ENCODE measurements at regions not wholly inside any gene's neighbourhood (a gene's known extent, or its start where the extent isn't known, plus 50 kb on each side); places are given as distances from the start of the nearest gene placed in this dataset.

DNA sequence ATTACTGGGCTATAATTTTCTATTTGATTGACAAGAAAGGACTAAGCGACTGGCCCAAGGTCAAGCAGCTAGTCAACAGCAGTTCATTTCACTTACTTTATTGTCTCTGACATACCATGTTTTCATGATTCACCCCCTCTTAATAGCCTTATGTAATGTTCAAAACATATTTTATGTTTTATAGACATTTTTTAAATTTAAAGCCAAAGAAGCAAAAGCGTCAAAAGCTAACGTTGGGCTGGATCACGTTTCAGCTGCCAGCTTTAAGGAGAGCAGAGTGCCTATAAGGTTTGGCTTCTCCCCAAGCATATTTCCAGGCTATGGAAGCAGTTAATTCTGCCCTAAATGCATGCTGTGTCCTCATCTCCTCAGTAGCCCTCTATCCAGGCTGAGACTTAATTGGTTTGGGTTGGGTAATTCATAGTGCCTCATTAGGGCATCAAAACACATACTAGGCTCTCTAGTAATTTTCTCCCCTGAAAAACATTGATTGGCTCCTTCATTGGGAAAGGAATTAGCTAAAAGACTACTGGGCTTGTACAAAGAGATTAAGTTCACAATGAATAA is 94.8 kb upstream of the CREB1 start:
- Histone ChIP-seq H3K27me3 (ENCODE audit: low read length) (no peaks in the 10 kb centered on the region), H3K9ac (ENCODE audit: low read length) (no peak overlapping the region), H3F3A (ENCODE audit: insufficient read depth) (no peaks in the 10 kb centered on the region), H3K36me3 (ENCODE audit: low read length) (no peaks in the 10 kb centered on the region), H3K9me3 (ENCODE audit: insufficient read depth, low read length) (no peaks in the 10 kb centered on the region), H3K79me2 (ENCODE audit: insufficient read depth, low read length) (no peaks in the 10 kb centered on the region), H4K20me1 (ENCODE audit: low read depth, low read length) (no peaks in the 10 kb centered on the region), H3K9me2 (replicated peaks; ENCODE audit: insufficient read depth, low read length) (no peaks in the 10 kb centered on the region), H3K4me2 (ENCODE audit: low read depth, low read length, poor library complexity, severe bottlenecking) (no peak overlapping the region), H3K27ac (ENCODE audit: low read depth, low read length) (no peak overlapping the region), H3K4me3 (ENCODE audit: insufficient read depth, low read length, poor library complexity, severe bottlenecking) (no peak overlapping the region), H2AFZ (ENCODE audit: low read depth, low read length, severe bottlenecking) (no peak overlapping the region)
- TF ChIP-seq, protein P1, sequence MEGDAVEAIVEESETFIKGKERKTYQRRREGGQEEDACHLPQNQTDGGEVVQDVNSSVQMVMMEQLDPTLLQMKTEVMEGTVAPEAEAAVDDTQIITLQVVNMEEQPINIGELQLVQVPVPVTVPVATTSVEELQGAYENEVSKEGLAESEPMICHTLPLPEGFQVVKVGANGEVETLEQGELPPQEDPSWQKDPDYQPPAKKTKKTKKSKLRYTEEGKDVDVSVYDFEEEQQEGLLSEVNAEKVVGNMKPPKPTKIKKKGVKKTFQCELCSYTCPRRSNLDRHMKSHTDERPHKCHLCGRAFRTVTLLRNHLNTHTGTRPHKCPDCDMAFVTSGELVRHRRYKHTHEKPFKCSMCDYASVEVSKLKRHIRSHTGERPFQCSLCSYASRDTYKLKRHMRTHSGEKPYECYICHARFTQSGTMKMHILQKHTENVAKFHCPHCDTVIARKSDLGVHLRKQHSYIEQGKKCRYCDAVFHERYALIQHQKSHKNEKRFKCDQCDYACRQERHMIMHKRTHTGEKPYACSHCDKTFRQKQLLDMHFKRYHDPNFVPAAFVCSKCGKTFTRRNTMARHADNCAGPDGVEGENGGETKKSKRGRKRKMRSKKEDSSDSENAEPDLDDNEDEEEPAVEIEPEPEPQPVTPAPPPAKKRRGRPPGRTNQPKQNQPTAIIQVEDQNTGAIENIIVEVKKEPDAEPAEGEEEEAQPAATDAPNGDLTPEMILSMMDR (IDR thresholded peaks at IDR 0.05; ENCODE audit: insufficient read depth, low read length, poor library complexity, severe bottlenecking): no peak
- no peak for TF ChIP-seq EZH2phosphoT487 (conservative IDR thresholded peaks at IDR 0.05; ENCODE audit: low read length)

DNA sequence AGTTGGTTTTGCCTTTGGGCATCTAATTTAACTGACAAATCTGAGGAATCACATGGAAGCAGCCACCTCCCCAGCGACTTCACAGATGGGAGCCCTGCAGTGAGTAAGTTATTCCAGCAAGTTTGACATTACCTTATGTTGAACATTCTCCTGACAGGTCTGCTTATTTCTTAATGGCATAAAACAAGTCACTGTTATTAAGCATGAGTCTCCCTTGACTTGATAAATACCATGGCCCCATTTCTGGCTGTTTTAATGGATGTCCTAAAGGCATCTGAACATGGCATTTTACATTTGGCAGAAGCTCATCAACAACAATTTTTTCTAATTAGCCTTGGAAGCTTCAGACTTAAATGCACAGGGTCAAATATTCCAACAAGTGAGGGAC is 92.6 kb upstream of the CREB1 start:
- Histone ChIP-seq H3K36me3 (ENCODE audit: low read length) (no peaks in the 10 kb centered on the region), H3K4me2 (ENCODE audit: low read depth, low read length, poor library complexity, severe bottlenecking) (no peak overlapping the region), H3K9me3 (ENCODE audit: insufficient read depth, low read length) (no peaks in the 10 kb centered on the region), H3K79me2 (ENCODE audit: insufficient read depth, low read length) (no peaks in the 10 kb centered on the region), H3K27me3 (ENCODE audit: low read length) (no peaks in the 10 kb centered on the region), H3K4me3 (ENCODE audit: insufficient read depth, low read length, poor library complexity, severe bottlenecking) (no peak overlapping the region), H3K27ac (ENCODE audit: low read depth, low read length) (no peak overlapping the region), H3K9me2 (replicated peaks; ENCODE audit: insufficient read depth, low read length) (no peaks in the 10 kb centered on the region), H4K20me1 (ENCODE audit: low read depth, low read length) (no peaks in the 10 kb centered on the region), H3K9ac (ENCODE audit: low read length) (no peak overlapping the region), H3F3A (ENCODE audit: insufficient read depth) (no peaks in the 10 kb centered on the region), H2AFZ (ENCODE audit: low read depth, low read length, severe bottlenecking) (no peak overlapping the region)
- TF ChIP-seq, protein P1 (IDR thresholded peaks at IDR 0.05; ENCODE audit: insufficient read depth, low read length, poor library complexity, severe bottlenecking): no peak
- no peak for TF ChIP-seq EZH2phosphoT487 (conservative IDR thresholded peaks at IDR 0.05; ENCODE audit: low read length)

DNA sequence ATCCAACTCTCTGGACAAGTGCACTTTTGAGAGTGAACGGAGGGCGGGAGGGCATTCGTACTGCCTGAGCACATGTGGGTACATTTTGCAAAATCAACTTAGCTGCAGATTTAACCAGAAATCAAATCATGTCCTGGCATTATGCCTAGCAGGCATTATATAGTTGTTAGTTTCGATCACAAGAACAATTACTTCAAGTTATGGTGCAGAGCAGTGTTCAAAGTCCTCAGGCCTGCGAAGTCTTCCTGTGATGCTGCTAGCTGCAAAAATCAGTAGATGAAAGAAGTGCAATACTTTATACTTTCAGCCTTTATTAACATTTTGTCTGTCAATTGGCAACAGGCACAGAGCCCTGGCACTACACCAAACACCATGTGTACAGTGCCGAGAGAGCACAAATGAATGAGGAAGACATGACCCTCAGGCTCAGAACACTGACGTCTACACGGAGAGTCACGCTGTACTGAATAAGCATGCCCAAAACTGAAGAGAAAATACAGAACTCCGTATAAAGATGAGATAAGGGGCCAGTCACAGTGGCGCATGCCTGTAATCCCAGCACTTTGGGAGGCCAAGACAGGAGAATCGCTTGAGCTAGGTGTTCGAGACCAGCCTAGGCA is 92.1 kb upstream of the CREB1 start:
- Histone ChIP-seq H3K4me3 (ENCODE audit: insufficient read depth, low read length, poor library complexity, severe bottlenecking) (no peak overlapping the region), H3K9me3 (ENCODE audit: insufficient read depth, low read length) (no peaks in the 10 kb centered on the region), H3F3A (ENCODE audit: insufficient read depth) (no peaks in the 10 kb centered on the region), H3K9ac (ENCODE audit: low read length) (no peak overlapping the region), H3K27me3 (ENCODE audit: low read length) (no peaks in the 10 kb centered on the region), H3K36me3 (ENCODE audit: low read length) (no peaks in the 10 kb centered on the region), H3K79me2 (ENCODE audit: insufficient read depth, low read length) (no peaks in the 10 kb centered on the region), H3K4me2 (ENCODE audit: low read depth, low read length, poor library complexity, severe bottlenecking) (no peak overlapping the region), H4K20me1 (ENCODE audit: low read depth, low read length) (no peaks in the 10 kb centered on the region), H3K27ac (ENCODE audit: low read depth, low read length) (no peak overlapping the region), H2AFZ (ENCODE audit: low read depth, low read length, severe bottlenecking) (no peak overlapping the region), H3K9me2 (replicated peaks; ENCODE audit: insufficient read depth, low read length) (no peaks in the 10 kb centered on the region)
- TF ChIP-seq, protein P1 (IDR thresholded peaks at IDR 0.05; ENCODE audit: insufficient read depth, low read length, poor library complexity, severe bottlenecking): no peak
- no peak for TF ChIP-seq EZH2phosphoT487 (conservative IDR thresholded peaks at IDR 0.05; ENCODE audit: low read length)

All from SU-DHL-6 (cell line).